ENCODE measurements at regions not wholly inside any gene's neighbourhood (a gene's known extent, or its start where the extent isn't known, plus 50 kb on each side); places are given as distances from the start of the nearest gene placed in this dataset.

- TF ChIP-seq, protein P1, sequence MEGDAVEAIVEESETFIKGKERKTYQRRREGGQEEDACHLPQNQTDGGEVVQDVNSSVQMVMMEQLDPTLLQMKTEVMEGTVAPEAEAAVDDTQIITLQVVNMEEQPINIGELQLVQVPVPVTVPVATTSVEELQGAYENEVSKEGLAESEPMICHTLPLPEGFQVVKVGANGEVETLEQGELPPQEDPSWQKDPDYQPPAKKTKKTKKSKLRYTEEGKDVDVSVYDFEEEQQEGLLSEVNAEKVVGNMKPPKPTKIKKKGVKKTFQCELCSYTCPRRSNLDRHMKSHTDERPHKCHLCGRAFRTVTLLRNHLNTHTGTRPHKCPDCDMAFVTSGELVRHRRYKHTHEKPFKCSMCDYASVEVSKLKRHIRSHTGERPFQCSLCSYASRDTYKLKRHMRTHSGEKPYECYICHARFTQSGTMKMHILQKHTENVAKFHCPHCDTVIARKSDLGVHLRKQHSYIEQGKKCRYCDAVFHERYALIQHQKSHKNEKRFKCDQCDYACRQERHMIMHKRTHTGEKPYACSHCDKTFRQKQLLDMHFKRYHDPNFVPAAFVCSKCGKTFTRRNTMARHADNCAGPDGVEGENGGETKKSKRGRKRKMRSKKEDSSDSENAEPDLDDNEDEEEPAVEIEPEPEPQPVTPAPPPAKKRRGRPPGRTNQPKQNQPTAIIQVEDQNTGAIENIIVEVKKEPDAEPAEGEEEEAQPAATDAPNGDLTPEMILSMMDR (IDR thresholded peaks at IDR 0.05): peak in 4 of 6 experiments; percentile 28 to 70 (median 50)
- TF ChIP-seq POLR2A (IDR thresholded peaks at IDR 0.05): peak in 3 of 4 donors; percentile 42 to 85 (median 75)
- TF ChIP-seq POLR2AphosphoS5 (IDR thresholded peaks at IDR 0.05): peak; percentile 56 to 88
These were observed 233.6 kb downstream of the SEC14L1 start for GRCh38 chr17:77374170-77374936.

Measured in upper lobe of left lung (tissue), 4 donors.